HG02870 (cell line): ENCODE measurements at regions not wholly inside any gene's neighbourhood (a gene's known extent, or its start where the extent isn't known, plus 50 kb on each side); places are given as distances from the start of the nearest gene placed in this dataset.
"Not testable (repeated sequence)": the region's sequence is repeated elsewhere in the genome, so short reads cannot be mapped to it uniquely, and the experiment has no call there.

ENCODE experiments used
- ATAC-seq: cut with Tn5 transposase; IDR thresholded peaks from one replicate; pipeline ENCODE4 v1.9.1; 2021; ENCODE audit warnings: mild to moderate bottlenecking, moderate library complexity; ENCODE audit not compliant: unreplicated experiment

DNA sequence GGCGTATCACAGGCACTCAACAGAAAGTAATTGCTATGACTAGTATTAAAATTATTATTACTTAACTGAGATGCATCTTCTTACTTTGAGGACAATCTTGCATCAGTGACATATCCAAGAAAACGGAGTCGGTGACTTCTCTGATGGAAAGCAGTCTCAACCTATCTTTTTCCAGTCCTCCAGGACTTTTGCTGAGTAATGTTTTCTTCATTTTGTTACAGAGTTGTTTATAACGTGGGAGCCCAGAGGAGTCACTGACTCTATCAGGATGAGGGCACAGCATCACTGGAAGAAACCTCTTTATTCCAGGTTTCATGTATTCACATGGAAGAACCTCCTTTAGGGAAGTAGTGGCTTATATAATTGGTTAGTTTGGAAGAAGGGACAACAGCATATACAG is 51.5 kb upstream of the MELK start:
- ATAC-seq = no peak

DNA sequence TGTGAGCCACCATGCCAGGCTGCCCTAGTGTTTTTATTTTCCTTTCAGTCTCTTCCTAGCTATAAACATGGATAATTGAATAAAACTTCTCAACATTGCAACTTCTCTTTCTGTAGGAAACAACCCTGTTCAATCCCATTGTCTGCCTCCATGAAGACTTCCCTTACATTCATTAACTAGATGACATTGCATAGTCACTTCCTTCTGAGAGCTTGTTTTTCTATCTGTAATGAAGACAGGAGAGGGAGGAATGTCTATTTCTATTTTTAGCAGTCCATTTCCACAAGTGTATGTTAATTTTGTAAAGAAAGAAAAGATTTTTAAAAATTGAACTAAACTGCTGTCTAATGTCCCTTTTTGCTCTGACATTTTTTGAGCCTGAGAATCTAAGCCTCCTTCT is 55.6 kb upstream of the MELK start:
- ATAC-seq = no peak

DNA sequence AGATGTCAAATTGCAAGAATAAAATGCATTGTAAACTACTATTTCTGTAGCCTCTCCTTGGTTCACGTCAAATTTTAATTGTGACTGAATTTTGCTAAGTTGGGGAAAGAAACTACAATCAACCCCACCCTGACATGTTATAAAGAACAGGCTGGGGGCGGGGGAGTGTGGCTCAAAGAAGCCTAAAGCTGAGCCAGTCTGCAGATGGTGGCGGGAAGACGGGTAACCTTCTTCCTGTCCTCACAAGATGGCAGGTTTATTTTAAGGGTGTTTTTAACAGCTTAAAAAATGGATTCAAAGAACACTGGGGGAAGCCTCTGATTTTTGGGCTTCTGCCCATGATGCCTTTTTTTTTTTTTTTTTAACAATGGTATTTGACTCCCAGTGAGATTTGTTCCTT is 68.5 kb upstream of the MELK start:
- ATAC-seq = no peak

DNA sequence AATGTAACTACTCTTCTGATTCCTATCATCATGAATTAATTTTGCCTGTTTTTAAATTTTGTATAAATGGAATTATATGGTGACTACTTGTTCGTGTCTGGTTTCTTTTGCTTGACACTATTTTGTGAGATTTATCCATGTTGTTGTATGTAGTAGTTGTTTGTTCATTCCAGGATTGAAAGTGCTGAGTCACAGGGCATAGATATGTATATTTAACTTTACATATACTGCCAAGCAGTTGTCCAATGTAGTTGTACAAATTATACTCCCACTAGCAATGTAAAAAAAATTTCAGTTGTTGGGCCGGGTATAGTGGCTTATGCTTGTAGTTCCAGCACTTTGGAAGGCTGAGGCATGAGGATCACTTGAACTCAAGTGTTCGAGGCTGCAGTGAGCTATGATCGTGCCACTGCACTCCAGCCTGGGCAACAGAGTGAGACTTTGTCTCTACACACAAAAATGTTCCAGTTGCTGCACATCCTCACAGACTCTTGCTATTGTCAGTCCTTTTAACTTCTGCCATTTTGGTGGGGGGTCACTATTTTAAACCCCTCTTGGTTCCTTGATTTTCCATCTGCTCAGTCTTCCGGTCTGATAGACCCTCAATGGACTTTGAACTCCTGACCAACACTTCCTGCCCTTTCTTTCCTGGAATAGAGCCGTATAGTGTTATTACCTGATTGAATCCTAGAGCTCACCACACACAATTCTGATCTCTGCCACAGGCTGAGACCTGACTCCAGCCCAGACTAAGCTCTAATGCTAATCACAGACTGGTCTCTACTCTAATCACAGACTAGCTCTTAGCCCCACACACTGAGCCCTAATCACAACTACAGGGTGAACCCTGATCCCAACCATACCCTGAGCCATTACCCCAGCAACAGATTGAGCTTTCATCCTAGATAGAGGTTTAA is 69.3 kb upstream of the MELK start:
- ATAC-seq = no peak

DNA sequence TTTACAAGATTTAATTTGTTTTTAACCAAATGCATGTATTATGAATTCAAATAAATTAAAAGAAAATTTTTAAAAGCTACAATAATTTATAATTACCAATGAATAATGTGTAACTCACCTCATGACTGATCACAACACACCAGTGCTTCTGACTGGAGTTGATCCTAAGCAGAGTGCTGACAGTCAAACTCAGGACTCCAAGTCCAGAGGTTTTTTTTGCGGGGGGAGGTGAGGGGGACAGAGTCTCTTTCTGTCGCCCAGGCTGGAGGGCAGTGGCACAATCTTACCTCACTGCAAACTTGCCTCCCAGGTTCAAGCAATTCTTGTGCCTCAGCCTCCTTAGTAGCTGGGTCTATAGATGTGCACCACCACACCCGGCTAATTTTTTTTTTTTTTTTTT is 71.0 kb upstream of the MELK start:
- ATAC-seq = no peak

DNA sequence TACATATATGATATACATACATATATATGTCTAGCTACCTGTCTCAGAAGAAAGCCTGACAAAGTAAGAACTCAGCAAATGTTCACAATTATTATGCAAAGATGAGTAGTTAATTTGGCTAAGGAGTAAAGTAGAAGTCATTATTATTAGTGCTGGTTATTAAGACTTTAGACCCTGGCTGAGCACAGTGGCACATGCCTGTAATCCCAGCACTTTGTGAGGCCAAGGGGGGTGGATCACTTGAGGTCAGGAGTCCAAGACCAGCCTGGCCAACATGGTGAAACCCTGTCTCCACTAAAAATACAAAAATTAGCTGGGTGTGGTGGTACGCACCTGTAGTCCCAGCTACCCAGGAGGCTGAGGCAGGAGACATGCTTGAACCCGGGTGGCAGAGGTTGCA is 71.8 kb upstream of the MELK start:
- ATAC-seq = not testable (repeated sequence)

DNA sequence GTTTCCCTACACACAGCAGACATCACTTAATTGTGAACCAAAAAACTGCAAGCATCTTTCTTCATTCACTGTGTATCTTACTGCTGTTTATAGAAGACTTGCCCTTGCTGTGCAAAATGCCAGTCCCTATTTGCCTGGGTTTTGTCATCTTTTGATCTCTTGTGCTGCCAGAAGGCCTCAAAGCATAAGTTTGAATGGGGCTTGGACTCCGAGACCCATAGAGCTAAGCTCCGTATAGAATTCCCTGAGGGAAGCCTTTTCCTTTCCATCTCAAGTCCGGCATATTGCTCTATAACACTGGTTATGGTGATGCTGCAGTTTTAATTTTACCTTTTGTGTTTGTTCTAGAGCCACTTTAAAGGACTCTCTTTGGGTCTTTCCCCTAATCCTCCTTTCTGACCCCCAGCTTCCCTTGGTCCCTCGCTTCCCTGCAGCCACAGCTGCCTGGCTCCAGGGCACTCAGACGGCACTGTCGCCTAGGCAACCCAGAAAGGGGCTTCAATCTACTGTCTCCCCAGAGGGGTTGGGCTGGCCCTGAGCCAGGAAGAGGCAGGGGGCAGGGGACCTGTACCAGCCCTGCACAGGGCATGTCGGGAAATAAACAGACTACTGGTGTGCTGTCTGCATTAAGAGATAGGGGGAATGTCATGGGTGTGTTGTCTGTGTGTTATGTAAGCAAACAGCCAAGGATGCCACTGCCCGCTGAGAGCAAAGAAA is 73.4 kb upstream of the MELK start:
- no peak for ATAC-seq

DNA sequence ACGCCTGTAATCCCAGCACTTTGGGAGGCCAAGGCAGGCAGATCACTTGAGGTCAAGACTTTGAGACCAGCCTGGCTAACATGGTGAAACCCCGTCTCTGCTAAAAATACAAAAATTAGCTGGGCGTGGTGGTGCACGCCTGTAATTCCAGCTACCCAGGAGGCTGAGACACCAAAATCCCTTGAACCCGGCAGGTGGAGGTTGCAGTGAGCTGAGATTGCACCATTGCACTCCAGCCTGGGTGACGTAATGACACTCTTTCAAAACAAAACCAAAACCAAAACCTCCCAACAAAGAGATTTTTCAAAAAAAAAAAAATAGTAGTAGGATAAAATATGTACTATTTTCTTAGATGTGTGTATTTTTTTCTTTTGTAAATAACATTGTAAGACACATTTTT is 79.1 kb upstream of the MELK start:
- ATAC-seq = not testable (repeated sequence)

DNA sequence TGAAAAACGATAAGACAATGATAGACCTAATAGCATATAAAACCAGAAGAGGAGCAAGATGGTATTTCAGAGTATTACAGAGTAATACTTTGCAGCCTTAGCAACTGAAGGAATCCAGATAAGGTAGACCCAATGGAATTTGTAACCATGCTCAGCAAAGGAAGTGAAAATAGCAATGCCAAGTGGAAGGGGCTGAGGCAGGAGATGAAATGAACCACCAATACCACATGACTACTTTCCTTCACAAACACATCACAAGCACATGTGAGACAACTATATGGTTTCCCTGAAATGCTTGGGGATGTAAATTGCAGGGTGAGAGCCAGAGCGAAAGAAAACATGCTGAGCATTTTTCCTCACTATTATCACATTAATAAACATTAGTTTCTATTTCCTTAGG is 79.8 kb upstream of the MELK start:
- no peak for ATAC-seq

DNA sequence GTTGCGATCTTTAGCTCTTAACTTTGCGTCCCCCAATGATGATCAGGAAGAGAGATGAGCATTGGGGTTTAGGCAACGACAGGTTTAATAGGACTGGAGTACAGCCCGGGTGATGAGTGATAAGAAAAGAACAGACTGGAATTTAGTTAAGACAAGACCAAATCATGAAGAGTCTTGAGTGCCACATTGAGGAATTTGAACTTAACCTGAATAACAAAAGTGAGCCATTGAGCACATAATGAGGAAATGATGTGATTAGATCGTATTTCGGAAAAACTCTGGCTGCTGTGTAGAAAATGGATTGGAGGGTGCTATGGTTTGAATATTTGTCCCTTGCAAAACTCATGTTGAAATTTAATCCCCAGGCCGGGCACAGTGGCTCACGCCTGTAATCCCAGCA is 83.2 kb upstream of the MELK start:
- no peak for ATAC-seq

DNA sequence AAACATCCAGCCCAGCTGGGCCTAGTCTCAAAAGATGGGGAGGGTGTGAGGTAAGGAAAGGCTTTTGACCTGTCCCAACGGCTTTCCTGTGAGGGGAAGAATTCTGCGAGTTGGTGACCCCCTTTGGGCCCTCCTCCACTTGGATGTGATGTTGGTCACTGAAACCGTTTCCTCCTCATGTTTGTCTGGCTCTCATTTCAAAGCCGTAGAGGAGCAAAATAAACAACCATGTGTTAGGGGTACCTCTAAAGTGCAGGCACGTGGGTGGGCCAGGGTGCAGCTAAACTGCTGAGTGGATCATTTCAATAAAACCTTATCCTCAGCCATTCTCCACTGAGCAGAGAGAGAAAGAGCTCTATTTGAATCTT is 84.3 kb upstream of the MELK start:
- no peak for ATAC-seq

DNA sequence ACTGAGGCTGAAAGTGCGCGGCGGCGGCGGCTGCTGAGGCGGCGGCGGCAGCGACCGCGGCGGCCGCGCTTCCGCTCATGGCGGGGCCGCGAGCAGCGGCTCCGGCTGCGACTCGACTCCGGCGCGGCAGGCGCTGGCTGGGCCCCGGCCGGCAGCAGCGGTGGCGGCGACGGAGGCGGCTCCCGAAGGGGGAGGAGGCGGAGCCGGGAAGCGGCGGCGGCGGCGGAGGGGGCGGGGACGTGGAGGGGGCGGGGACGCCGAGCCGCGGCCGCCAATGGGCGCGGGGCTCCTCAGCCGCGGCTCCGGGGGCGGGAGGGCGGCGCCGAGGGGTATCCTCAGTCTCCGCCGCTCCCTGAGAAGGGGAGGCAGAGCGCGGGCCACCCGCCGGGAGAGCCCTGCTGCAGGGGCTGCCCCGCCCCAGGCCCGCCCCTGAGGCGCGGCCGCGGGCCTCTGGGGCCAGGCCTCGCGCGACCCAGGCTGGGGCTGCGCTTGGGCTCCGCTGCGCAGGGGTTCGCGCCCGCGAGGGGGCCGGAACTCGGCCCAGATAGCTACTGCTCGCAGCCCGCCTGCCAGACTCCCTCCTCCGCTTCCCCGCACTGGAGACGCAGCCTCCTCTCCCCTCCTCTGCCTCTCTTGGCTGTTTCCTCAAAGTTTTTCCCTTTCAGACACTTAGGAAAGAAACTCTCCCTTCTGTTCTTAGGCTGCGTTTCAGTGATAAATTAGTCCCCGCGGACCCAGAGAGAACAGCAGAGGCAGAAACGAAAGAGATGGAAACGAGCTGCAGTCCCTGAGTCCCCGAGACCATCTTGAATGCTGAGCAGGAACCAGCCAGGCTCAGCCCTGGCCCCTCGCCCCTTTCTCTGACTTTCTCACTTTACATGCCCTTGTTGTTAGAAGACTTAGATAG is 85.0 kb upstream of the MELK start:
- ATAC-seq = peak; percentile 78

DNA sequence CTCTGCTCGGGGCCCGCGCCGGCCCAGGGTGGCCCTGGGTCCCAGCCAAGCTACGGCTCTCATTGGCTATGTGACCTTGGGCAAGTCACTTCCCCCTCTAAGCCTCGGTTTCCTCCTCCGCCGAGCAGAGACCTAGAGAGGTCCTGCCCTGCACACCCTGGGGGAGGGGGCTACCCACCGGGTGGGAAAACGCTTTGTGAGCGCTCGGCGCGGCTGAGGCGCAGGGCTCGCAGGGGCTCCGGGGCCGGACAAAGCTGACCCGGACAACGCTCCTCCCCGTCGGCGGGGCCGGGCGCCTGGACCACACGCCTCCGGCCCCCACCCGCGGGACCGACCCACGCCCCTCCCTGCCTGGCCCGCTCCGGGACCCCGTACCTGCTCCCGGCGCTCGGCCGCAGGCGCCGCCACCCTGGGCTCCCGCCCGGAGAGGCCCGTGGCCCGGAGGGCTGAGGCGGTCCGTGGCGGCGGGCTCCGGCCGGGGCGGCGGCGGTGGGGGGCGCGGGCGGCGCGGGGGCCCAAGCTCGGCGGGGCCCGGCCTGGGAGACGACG is 85.7 kb upstream of the MELK start:
- peak; percentile 40 for ATAC-seq

DNA sequence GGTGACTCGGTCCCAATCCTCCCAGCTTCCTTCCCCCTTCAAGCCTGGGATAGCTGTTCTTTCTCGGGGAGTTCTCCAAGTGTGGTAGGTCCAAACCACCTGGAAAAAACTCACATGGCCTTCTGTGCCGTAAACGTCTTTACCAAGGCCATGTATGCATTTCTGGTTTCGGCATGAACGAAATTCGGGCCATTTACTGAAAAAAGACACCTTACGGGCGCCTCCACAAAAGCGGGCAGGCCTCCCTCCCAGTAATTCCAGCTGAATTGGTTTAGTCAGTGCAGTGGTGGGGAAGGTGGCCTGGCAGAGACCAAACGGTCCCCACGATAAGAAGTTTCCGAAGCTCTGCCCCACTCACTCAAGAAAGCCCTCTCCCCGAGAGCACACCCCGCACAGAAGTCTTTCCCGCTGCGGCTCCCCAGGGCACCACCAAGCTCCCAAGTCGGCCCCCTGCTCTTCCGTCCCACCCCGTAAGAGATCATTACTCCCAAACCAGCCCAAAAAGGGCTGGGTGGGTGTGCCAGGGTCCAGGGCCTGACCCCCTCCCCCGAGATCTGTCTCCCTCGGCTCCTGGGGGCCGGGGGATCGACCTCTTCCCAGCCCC is 86.3 kb upstream of the MELK start:
- no peak for ATAC-seq

DNA sequence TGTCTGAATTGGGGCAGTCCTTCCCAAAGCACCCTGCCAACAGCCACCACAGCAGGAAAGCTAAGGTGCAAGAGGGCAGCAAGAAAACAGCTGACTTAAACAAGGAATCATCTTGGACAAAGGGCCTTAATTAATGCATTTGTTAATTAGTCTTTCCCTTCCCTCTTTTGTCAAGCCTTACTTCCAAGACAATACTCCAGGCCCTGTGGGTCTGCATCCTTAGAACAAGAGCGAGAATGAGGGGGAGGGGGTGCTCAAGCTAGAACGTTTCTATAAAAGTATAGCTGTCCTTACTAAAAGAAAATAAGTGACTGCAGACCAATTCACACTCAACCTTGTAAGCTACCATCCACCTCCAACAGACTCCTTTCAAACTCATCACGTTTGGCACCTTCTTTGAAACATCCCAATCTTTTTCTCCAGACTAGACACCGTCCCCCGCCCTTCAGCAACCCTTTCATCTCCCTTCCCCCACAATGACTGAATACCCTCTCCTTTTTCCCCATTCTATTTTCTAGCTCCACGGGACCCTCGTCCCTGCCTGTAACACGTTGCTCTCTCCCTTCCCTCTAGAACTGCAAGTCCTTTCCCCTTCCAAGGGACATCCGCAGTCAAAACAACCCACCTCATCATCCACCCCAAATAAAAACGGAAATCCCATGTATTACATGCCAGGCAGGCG is 85.7 kb upstream of the RNF38 start:
- ATAC-seq = no peak

DNA sequence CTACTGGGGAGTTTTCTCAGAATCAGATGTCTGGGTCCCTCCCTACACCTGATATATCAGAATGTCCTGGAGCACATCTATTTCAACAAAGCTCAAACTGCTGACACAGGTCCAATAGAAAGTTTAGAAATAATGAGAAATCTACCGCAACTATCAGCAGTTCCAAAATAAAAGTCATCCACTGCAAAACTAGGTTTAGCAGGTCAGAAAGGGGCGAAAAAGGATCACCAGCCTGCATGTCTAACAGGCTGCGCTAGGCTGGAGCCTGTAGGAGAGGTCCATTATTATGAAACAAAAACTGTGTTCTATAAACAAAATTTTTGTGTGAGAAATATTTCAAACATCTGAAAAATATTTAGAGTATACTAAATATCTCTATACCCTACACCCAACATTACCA is 84.1 kb upstream of the RNF38 start:
- ATAC-seq = no peak

DNA sequence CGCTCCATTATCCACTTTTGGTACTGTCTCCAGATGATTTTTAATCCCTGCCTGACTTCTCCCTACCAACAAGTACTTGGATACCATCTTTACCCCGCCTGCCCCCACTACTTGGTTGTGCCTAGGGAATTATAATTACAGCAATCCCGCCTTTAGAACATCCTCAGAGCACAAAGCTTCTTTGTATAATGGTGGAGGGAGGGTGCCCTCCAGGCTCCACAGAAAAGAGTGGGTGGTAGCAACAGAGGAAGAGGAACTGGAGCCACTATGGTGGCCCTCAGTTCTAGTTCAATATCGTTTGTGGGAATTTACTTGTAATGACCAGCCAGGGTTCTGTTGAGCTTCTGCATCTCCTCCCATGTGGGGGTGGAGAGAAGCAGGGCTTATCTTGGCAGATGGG is 79.0 kb upstream of the RNF38 start:
- ATAC-seq = no peak

DNA sequence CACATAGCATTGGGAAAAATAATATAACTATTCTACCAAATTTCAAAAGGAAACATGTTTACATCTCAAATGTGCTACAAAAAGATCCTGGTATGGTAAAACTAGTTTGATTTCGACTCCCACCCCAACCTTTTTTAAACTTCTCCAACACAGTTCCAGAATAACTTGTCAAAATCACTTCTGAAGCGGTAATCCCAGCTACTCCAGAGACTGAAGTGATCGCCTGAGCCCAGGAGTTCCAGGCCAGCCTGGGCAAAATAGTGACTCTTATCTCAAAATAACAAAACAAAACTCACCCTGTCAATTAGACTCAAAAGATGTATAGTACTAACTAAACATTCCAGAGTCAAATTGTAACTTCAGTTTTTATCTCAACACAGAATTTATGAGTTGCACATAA is 71.3 kb upstream of the RNF38 start:
- no peak for ATAC-seq

DNA sequence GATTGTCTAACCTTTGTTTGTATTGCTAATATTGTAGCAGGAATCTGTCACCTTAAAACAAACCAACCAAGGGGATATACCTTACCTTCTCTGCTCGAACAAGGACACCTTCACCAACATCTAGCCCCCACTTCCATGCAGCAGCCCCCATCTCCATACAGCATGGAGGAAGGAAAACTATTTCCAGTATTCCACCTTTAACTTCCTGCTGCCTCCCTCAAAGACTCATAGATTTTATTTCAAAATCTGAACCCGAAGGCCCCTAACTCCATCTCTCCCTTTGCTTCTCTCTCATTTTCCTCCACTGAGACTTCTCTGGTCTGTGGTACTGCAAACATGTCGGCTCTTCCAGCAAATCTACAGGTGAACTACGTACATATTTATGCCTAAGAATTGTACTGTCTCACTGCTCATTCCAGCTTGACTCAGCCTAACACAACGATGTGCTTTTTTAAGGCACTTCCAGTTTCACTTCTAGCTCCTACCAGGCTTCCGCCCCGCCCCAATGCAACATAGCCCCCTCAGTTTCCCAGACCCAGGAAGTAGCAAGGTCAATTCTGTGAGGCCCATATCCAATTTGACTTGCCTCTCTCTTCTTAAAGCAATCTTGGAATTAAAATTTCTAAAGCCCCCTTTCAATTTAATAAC is 70.7 kb upstream of the RNF38 start:
- ATAC-seq = peak; percentile 90

DNA sequence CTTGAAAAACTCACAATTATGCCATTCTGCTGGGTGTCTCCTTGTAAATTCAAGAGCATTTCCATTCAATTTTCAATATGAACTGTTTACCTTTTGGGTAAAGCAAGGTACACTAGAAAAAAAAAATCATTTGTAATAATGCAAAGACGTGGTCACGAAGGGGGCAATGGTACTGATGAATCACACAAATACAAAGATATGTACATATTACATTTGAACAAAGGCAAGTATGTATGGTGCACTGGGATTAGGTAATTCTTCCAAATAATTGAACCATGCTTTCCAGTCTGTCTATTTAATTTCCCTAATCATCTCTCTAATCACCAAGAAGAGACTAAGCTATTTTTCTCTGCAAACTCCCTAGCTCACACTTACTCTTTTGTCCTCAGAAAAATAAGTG is 63.4 kb upstream of the RNF38 start:
- no peak for ATAC-seq
